ENCODE measurements at regions not wholly inside any gene's neighbourhood (a gene's known extent, or its start where the extent isn't known, plus 50 kb on each side); places are given as distances from the start of the nearest gene placed in this dataset.
A peak's percentile ranks its signal among the peaks of the same experiment; 100 is the strongest.

- no peak for DNase-seq (ENCODE audit: low spot score, unreplicated experiment)
- no peak overlapping the region for H3K27ac Mint-ChIP-seq
- H3K4me1 Mint-ChIP-seq (ENCODE audit: low read depth), result no peaks in the 10 kb centered on the region
- peaks cover 3% of the 10 kb centered on the region for H3K9me3 Mint-ChIP-seq (ENCODE audit: low read depth)
- no peaks in the 10 kb centered on the region for H3K27me3 Mint-ChIP-seq
- H3K4me3 Mint-ChIP-seq (ENCODE audit: low read depth), result no peak overlapping the region
- no peaks in the 10 kb centered on the region for H3K36me3 Mint-ChIP-seq (ENCODE audit: insufficient read depth)
- no peak for TF ChIP-seq CTCF (IDR thresholded peaks at IDR 0.05; ENCODE audit: unreplicated experiment)
These were observed 668.5 kb downstream of the TSN start for GRCh38 chr2:122423934-122424333.

- H3K27ac Mint-ChIP-seq, result peak overlapping the region; percentile 26
- no peaks in the 10 kb centered on the region for H3K36me3 Mint-ChIP-seq (ENCODE audit: insufficient read depth)
- no peaks in the 10 kb centered on the region for H3K9me3 Mint-ChIP-seq (ENCODE audit: low read depth)
- H3K27me3 Mint-ChIP-seq, result peaks cover 3% of the 10 kb centered on the region
- H3K4me1 Mint-ChIP-seq (ENCODE audit: low read depth), result peaks cover 15% of the 10 kb centered on the region
- TF ChIP-seq CTCF (IDR thresholded peaks at IDR 0.05; ENCODE audit: unreplicated experiment), result no peak
- DNase-seq (ENCODE audit: low spot score, unreplicated experiment), result no peak
- no peak overlapping the region for H3K4me3 Mint-ChIP-seq (ENCODE audit: low read depth)
These were observed 677.8 kb downstream of the TSN start for GRCh38 chr2:122433123-122433754.

- H3K4me1 Mint-ChIP-seq (ENCODE audit: low read depth), result no peaks in the 10 kb centered on the region
- no peak for DNase-seq (ENCODE audit: low spot score, unreplicated experiment)
- H3K27ac Mint-ChIP-seq, result no peak overlapping the region
- no peak for TF ChIP-seq CTCF (IDR thresholded peaks at IDR 0.05; ENCODE audit: unreplicated experiment)
- H3K4me3 Mint-ChIP-seq (ENCODE audit: low read depth), result no peak overlapping the region
- H3K27me3 Mint-ChIP-seq, result no peaks in the 10 kb centered on the region
- no peaks in the 10 kb centered on the region for H3K36me3 Mint-ChIP-seq (ENCODE audit: insufficient read depth)
- H3K9me3 Mint-ChIP-seq (ENCODE audit: low read depth), result peaks cover 5% of the 10 kb centered on the region
These were observed 689.6 kb downstream of the TSN start for GRCh38 chr2:122445003-122445402.

- H3K27ac Mint-ChIP-seq, result no peak overlapping the region
- TF ChIP-seq CTCF (IDR thresholded peaks at IDR 0.05; ENCODE audit: unreplicated experiment), result no peak
- peaks cover 13% of the 10 kb centered on the region for H3K9me3 Mint-ChIP-seq (ENCODE audit: low read depth)
- H3K4me3 Mint-ChIP-seq (ENCODE audit: low read depth), result no peak overlapping the region
- no peak for DNase-seq (ENCODE audit: low spot score, unreplicated experiment)
- H3K36me3 Mint-ChIP-seq (ENCODE audit: insufficient read depth), result no peaks in the 10 kb centered on the region
- no peaks in the 10 kb centered on the region for H3K27me3 Mint-ChIP-seq
- no peaks in the 10 kb centered on the region for H3K4me1 Mint-ChIP-seq (ENCODE audit: low read depth)
These were observed 691.3 kb downstream of the TSN start for GRCh38 chr2:122446761-122447160.

- no peaks in the 10 kb centered on the region for H3K4me1 Mint-ChIP-seq (ENCODE audit: low read depth)
These were observed 691.8 kb downstream of the TSN start for GRCh38 chr2:122447237-122447636.

More at GRCh38 chr2:122447237-122447636, 691.8 kb downstream of the TSN start:
- Mint-ChIP-seq H3K27me3 (no peaks in the 10 kb centered on the region), H3K4me3 (ENCODE audit: low read depth) (no peak overlapping the region), H3K9me3 (ENCODE audit: low read depth) (peaks cover 13% of the 10 kb centered on the region), H3K36me3 (ENCODE audit: insufficient read depth) (no peaks in the 10 kb centered on the region), H3K27ac (no peak overlapping the region)
- no peak for TF ChIP-seq CTCF (IDR thresholded peaks at IDR 0.05; ENCODE audit: unreplicated experiment)
- DNase-seq (ENCODE audit: low spot score, unreplicated experiment), result no peak
